ENCODE measurements at regions not wholly inside any gene's neighbourhood (a gene's known extent, or its start where the extent isn't known, plus 50 kb on each side); places are given as distances from the start of the nearest gene placed in this dataset.

DNA sequence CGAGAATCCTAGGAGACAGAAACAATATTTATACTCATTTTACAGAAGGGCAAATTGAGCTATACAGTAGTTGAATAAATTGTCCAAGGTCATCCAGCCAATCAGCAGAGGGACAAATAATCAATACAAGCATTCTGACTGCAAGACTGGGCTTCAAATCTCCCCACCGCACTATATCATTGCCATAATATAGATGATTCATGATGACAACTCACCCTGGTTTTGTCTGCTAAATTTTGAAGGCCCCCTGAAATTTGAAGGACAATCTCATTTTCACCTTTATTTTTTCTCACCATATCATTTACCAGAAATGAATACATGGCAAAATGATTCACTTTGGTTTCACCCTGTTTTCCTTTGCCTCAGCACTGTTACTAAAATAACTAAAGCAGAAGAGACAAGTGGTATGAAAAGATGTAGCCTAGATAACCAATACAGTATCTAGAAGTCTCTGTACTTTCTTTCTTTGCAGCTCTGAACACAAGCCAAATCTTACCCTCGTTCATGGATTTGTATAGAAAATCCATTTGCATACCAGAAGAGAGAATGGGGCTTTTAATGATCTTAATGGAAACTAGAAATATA, 292.5 kb downstream of the TTLL7 start:
- no peaks in the 10 kb centered on the region for H3K36me3 ChIP-seq (ENCODE audit: insufficient read depth, low read length)
- H3K4me3 ChIP-seq, result no peak overlapping the region
- no peak for TF ChIP-seq EZH2 (IDR thresholded peaks at IDR 0.05)
- TF ChIP-seq POLR2AphosphoS5 (IDR thresholded peaks at IDR 0.05; ENCODE audit: borderline replicate concordance, low read depth, low read length), result no peak
- no peak for TF ChIP-seq FOXP2 (optimal IDR thresholded peaks at IDR 0.05; ENCODE audit: control extremely low read depth, extremely low read length, insufficient read depth)
- no peak overlapping the region for H3K9ac ChIP-seq (ENCODE audit: insufficient read length)
- no peak for DNase-seq (ENCODE audit: low read depth, low spot score)
- H3K27ac ChIP-seq, result no peak overlapping the region
- H3K9me3 ChIP-seq (ENCODE audit: low read depth, low read length), result no peaks in the 10 kb centered on the region

DNA sequence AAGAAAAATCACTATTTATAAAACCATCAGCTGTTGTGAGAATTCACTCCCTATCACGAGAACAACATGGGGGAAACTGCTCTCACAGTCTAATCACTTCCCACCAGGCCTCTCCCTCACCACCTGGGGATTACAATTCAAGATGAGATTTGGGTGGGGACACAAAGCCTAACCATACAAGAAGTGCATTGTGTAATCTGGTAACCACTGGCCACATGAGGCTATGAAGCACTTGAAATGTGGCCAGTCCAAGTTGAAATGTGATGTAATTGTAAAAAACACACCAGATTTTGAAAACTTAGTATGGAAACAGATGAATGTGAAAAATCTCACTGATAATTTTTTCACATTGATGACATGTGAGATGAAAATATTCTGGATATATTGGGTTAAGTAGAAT, 293.8 kb downstream of the TTLL7 start:
- H3K9ac ChIP-seq (ENCODE audit: insufficient read length), result no peak overlapping the region
- no peaks in the 10 kb centered on the region for H3K9me3 ChIP-seq (ENCODE audit: low read depth, low read length)
- H3K27ac ChIP-seq, result no peak overlapping the region
- TF ChIP-seq POLR2AphosphoS5 (IDR thresholded peaks at IDR 0.05; ENCODE audit: borderline replicate concordance, low read depth, low read length) (no peak), EZH2 (IDR thresholded peaks at IDR 0.05) (no peak), FOXP2 (optimal IDR thresholded peaks at IDR 0.05; ENCODE audit: control extremely low read depth, extremely low read length, insufficient read depth) (no peak)
- DNase-seq (ENCODE audit: low read depth, low spot score), result no peak
- no peak overlapping the region for H3K4me3 ChIP-seq
- H3K36me3 ChIP-seq (ENCODE audit: insufficient read depth, low read length), result no peaks in the 10 kb centered on the region

DNA sequence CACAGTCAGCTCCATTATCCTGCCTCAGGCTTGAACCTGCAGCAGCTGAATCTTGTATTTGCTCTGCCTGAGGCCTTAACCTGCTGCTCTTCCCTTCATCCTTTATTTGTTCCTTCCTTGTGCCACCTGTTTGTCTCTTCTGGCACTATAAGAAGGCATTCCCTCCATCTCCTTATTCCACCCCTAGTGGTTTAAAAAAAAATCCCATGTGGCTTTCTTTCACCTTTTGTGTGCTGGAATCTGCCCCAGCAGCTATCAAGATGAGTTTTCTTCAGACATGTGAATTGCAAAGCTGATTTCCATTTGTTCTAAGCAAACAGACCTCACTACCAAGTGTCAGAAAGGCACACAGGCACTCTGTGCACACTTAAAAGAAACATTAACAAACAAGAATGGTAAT, 294.6 kb downstream of the TTLL7 start:
- no peaks in the 10 kb centered on the region for H3K36me3 ChIP-seq (ENCODE audit: insufficient read depth, low read length)
- no peak overlapping the region for H3K4me3 ChIP-seq
- no peak overlapping the region for H3K9ac ChIP-seq (ENCODE audit: insufficient read length)
- TF ChIP-seq EZH2 (IDR thresholded peaks at IDR 0.05) (no peak), FOXP2 (optimal IDR thresholded peaks at IDR 0.05; ENCODE audit: control extremely low read depth, extremely low read length, insufficient read depth) (no peak), POLR2AphosphoS5 (IDR thresholded peaks at IDR 0.05; ENCODE audit: borderline replicate concordance, low read depth, low read length) (no peak)
- H3K9me3 ChIP-seq (ENCODE audit: low read depth, low read length), result no peaks in the 10 kb centered on the region
- DNase-seq (ENCODE audit: low read depth, low spot score), result no peak
- H3K27ac ChIP-seq, result no peak overlapping the region

DNA sequence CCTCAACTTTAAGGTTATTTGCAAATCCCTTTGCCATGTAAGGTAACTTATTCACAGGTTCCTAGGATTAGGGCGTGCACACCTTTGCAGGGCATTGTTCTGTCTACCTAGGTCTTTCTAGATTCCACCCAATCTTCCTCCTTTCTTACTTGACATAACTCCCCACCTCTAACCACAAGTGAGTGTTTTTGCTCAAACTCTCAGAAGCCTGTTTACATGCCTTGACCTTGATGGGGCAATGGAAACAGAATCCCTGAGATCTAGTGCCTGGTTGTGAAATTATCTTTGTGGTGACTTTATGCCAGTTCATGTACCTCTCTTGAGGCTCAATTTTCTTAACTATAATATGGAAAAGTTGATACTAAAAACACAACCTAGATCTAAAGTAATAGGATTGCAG, 296.6 kb downstream of the TTLL7 start:
- no peaks in the 10 kb centered on the region for H3K9me3 ChIP-seq (ENCODE audit: low read depth, low read length)
- DNase-seq (ENCODE audit: low read depth, low spot score), result no peak
- no peak overlapping the region for H3K9ac ChIP-seq (ENCODE audit: insufficient read length)
- no peak for TF ChIP-seq FOXP2 (optimal IDR thresholded peaks at IDR 0.05; ENCODE audit: control extremely low read depth, extremely low read length, insufficient read depth)
- TF ChIP-seq EZH2 (IDR thresholded peaks at IDR 0.05), result no peak
- TF ChIP-seq POLR2AphosphoS5 (IDR thresholded peaks at IDR 0.05; ENCODE audit: borderline replicate concordance, low read depth, low read length), result no peak
- H3K27ac ChIP-seq, result no peak overlapping the region
- H3K36me3 ChIP-seq (ENCODE audit: insufficient read depth, low read length), result no peaks in the 10 kb centered on the region
- no peak overlapping the region for H3K4me3 ChIP-seq

DNA sequence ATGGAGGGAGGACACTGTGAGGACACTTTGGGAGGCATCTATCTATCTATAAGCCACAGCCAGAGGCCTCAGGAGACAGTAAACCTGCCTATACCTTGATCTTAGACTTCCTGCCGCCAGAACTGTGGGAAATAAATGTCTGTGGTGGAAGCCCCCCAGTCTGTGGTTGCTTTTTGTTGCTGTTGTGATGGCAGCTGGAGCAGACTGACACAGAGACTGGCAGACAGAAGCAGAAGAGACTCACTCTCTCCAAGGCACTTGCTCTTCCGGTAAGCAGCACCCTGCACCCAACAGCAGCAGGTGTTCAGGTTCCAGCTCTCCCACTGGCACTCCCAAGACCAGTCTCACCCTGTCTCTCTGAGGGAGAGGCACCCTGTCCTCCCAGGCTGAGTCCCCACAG, 297.6 kb downstream of the TTLL7 start:
- Histone ChIP-seq H3K27ac (no peak overlapping the region), H3K36me3 (ENCODE audit: insufficient read depth, low read length) (no peaks in the 10 kb centered on the region), H3K9ac (ENCODE audit: insufficient read length) (no peak overlapping the region), H3K4me3 (no peak overlapping the region), H3K9me3 (ENCODE audit: low read depth, low read length) (no peaks in the 10 kb centered on the region)
- DNase-seq (ENCODE audit: low read depth, low spot score), result no peak
- TF ChIP-seq POLR2AphosphoS5 (IDR thresholded peaks at IDR 0.05; ENCODE audit: borderline replicate concordance, low read depth, low read length) (no peak), EZH2 (IDR thresholded peaks at IDR 0.05) (no peak), FOXP2 (optimal IDR thresholded peaks at IDR 0.05; ENCODE audit: control extremely low read depth, extremely low read length, insufficient read depth) (no peak)

DNA sequence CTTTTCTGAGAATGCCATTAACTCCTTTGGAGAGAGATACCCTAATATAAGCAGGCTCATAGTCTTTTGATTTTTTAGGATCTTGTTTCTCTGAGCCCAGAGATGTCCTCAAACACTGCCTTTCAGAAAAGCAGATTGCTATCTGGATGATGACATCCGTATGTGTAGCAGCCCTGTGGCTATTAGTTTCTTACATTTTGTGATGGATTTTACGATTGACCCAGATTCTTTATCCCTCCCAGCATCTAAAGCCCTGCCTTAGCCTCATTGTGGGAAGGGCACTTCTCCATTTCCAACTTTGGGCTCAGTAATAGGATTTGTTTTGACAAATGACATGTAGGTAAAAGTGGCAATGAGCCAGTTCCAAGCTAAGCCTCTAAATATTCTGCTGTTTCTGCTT, 300.3 kb downstream of the TTLL7 start:
- Histone ChIP-seq H3K9me3 (ENCODE audit: low read depth, low read length) (no peaks in the 10 kb centered on the region), H3K27ac (no peak overlapping the region), H3K4me3 (no peak overlapping the region), H3K9ac (ENCODE audit: insufficient read length) (no peak overlapping the region), H3K36me3 (ENCODE audit: insufficient read depth, low read length) (no peaks in the 10 kb centered on the region)
- DNase-seq (ENCODE audit: low read depth, low spot score), result no peak
- TF ChIP-seq FOXP2 (optimal IDR thresholded peaks at IDR 0.05; ENCODE audit: control extremely low read depth, extremely low read length, insufficient read depth) (no peak), POLR2AphosphoS5 (IDR thresholded peaks at IDR 0.05; ENCODE audit: borderline replicate concordance, low read depth, low read length) (no peak), EZH2 (IDR thresholded peaks at IDR 0.05) (no peak)

DNA sequence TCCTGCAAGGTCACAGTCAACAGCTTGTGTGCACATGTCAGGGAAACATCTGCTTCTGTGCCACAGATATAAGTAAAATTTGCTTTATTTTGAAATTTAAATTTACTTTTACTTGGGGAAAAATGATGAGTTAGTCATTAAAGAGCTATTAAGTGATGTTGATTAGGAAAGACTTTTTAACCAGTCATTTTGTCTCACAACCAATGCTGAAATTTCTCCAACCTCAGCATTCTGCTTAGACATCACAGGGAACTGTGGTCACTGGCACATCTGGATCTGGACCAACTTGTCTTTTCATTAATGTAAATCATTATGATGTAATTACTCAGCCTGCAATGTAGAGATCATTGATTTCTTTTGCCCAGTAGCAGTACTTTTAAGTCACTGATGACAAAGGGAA, 301.0 kb downstream of the TTLL7 start:
- Histone ChIP-seq H3K4me3 (no peak overlapping the region), H3K36me3 (ENCODE audit: insufficient read depth, low read length) (no peaks in the 10 kb centered on the region), H3K9me3 (ENCODE audit: low read depth, low read length) (no peaks in the 10 kb centered on the region), H3K9ac (ENCODE audit: insufficient read length) (no peak overlapping the region), H3K27ac (no peak overlapping the region)
- no peak for TF ChIP-seq FOXP2 (optimal IDR thresholded peaks at IDR 0.05; ENCODE audit: control extremely low read depth, extremely low read length, insufficient read depth)
- TF ChIP-seq EZH2 (IDR thresholded peaks at IDR 0.05), result no peak
- TF ChIP-seq POLR2AphosphoS5 (IDR thresholded peaks at IDR 0.05; ENCODE audit: borderline replicate concordance, low read depth, low read length), result no peak
- DNase-seq (ENCODE audit: low read depth, low spot score), result no peak

DNA sequence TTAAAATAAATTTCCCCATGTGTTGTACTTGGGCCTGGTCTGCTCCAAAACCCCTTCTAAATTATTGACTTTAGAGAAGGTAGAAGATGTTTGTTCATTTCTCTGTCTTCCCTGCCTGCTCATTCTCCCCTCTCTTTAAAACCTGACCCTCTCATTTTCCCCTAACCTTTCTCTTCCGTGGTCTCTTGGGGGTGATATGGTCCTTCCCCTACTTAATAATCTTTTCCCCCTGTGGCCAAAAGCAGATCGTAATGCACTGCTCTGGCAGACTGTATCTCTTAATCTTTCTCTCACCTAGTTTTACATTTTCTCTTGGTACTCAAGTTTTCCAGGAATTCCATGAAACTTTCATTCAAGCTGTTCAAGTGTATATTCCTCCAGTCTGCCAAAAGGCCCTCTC, 301.7 kb downstream of the TTLL7 start:
- Histone ChIP-seq H3K27ac (no peak overlapping the region), H3K4me3 (no peak overlapping the region), H3K36me3 (ENCODE audit: insufficient read depth, low read length) (no peaks in the 10 kb centered on the region), H3K9me3 (ENCODE audit: low read depth, low read length) (no peaks in the 10 kb centered on the region), H3K9ac (ENCODE audit: insufficient read length) (no peak overlapping the region)
- DNase-seq (ENCODE audit: low read depth, low spot score), result no peak
- TF ChIP-seq EZH2 (IDR thresholded peaks at IDR 0.05) (no peak), POLR2AphosphoS5 (IDR thresholded peaks at IDR 0.05; ENCODE audit: borderline replicate concordance, low read depth, low read length) (no peak), FOXP2 (optimal IDR thresholded peaks at IDR 0.05; ENCODE audit: control extremely low read depth, extremely low read length, insufficient read depth) (no peak)

DNA sequence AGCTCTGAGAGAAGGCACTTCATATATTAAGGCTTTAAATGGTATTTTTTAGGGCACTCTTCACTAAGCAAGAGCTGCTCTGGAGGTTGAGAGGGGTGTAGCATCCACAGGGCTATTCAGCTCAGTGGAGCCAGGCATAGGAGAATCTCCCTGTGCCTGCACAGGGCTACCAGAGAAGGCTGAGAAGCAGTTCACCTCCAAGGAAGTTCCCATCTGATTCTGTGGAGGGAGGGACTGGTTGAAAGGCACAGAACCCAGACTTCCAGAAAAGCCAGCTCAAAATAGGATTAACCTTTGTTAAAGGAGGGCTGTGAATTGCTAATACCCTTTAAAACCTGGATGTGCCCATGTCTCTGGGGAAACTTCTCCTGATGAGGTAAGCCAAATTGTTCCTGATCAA, 304.5 kb downstream of the TTLL7 start:
- TF ChIP-seq POLR2AphosphoS5 (IDR thresholded peaks at IDR 0.05; ENCODE audit: borderline replicate concordance, low read depth, low read length) (no peak), EZH2 (IDR thresholded peaks at IDR 0.05) (no peak), FOXP2 (optimal IDR thresholded peaks at IDR 0.05; ENCODE audit: control extremely low read depth, extremely low read length, insufficient read depth) (no peak)
- H3K36me3 ChIP-seq (ENCODE audit: insufficient read depth, low read length), result no peaks in the 10 kb centered on the region
- no peak overlapping the region for H3K9ac ChIP-seq (ENCODE audit: insufficient read length)
- no peak overlapping the region for H3K27ac ChIP-seq
- no peak overlapping the region for H3K4me3 ChIP-seq
- no peaks in the 10 kb centered on the region for H3K9me3 ChIP-seq (ENCODE audit: low read depth, low read length)
- no peak for DNase-seq (ENCODE audit: low read depth, low spot score)

Measured in SK-N-MC (cell line).